Gastroesophageal sphincter (tissue), 3 donors: ENCODE measurements at regions not wholly inside any gene's neighbourhood (a gene's known extent, or its start where the extent isn't known, plus 50 kb on each side); places are given as distances from the start of the nearest gene placed in this dataset.

Experiments used
- POLR2A ChIP-seq, 2 donors: fragments of 450-650 bp; IDR thresholded peaks; one replicate each; pipeline ENCODE4 v1.6.1; 2017; ENCODE audit warnings: antibody characterized with exemption in 2 of 2, mild to moderate bottlenecking in 2 of 2, moderate library complexity in 1 of 2
- TF ChIP-seq, protein P1 (sequence below), 4 experiments: fragments of 200-600 bp in 2 of 4; fragments of 450-650 bp in 2 of 4; sonication (generic) in 1 of 4; IDR thresholded peaks; one replicate each; pipeline ENCODE4 v1.5.1; 2017 to 2019; ENCODE audit warnings: antibody characterized with exemption in 4 of 4, mild to moderate bottlenecking in 2 of 4, moderate library complexity in 2 of 4

DNA sequence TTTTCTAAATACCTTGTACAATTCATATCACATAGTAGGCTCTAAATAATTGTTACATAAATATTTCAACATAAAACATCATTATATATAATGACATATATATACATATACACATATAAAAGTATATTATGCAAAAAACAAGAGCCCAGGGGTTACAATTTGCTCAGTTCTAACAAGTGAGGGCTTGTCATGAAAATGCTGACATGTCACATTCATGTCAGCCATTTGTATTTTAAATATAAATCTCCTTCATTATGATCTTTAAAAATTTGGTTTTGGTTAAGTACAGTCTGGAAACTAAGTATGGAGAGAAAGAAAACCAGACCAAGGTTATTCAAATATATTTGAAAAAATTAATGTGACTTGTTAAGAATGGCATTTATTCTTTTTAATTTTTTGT lies 2745.4 kb downstream of the PCDH7 start:
- TF ChIP-seq, protein P1, sequence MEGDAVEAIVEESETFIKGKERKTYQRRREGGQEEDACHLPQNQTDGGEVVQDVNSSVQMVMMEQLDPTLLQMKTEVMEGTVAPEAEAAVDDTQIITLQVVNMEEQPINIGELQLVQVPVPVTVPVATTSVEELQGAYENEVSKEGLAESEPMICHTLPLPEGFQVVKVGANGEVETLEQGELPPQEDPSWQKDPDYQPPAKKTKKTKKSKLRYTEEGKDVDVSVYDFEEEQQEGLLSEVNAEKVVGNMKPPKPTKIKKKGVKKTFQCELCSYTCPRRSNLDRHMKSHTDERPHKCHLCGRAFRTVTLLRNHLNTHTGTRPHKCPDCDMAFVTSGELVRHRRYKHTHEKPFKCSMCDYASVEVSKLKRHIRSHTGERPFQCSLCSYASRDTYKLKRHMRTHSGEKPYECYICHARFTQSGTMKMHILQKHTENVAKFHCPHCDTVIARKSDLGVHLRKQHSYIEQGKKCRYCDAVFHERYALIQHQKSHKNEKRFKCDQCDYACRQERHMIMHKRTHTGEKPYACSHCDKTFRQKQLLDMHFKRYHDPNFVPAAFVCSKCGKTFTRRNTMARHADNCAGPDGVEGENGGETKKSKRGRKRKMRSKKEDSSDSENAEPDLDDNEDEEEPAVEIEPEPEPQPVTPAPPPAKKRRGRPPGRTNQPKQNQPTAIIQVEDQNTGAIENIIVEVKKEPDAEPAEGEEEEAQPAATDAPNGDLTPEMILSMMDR (IDR thresholded peaks at IDR 0.05), result no peak
- no peak for TF ChIP-seq POLR2A (IDR thresholded peaks at IDR 0.05)
